GM13976 (cell line): ENCODE measurements at regions not wholly inside any gene's neighbourhood (a gene's known extent, or its start where the extent isn't known, plus 50 kb on each side); places are given as distances from the start of the nearest gene placed in this dataset.

Experiments
- DNase-seq: peaks from one replicate; pipeline ENCODE4 v3.0.0; 2012; ENCODE audit warnings: low spot score
- in situ Hi-C: fragments of 300-500 bp; cut with MboI; formaldehyde crosslinking; loops from one replicate; pipeline ENCODE4 v1.12.0; 2022; ENCODE audit warnings: low sequenced_read_pairs, mixed read lengths, inconsistent platforms; ENCODE audit not compliant: unreplicated experiment
- TF ChIP-seq, protein P1 (sequence below): IDR thresholded peaks from 2 replicates; pipeline ENCODE4 v1.5.1; 2012; ENCODE audit warnings: borderline replicate concordance, mild to moderate bottlenecking; ENCODE audit not compliant: insufficient read depth; ENCODE audit errors: extremely low read depth, missing control alignments, control extremely low read depth

DNA sequence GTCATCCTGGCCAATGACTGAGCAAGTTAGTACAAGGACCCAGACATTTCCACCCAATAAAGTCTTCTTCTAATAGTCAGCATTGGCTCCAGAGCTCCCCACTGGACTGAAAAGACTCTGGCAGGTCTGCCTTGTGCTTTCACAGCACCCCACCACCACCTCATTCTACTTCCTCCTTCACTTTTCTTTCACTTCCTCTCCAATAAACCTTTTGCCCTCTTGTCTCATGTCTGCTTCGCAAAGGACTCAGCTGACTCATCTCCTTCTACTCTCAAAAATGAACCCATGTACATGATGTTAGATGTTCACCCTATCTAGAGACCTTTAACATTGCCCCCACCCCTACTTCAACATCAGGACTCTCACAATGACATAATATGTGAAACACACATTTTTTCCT lies 181.0 kb upstream of the PPP2R3A start:
- in situ Hi-C loops: no loop called here
- TF ChIP-seq, protein P1, sequence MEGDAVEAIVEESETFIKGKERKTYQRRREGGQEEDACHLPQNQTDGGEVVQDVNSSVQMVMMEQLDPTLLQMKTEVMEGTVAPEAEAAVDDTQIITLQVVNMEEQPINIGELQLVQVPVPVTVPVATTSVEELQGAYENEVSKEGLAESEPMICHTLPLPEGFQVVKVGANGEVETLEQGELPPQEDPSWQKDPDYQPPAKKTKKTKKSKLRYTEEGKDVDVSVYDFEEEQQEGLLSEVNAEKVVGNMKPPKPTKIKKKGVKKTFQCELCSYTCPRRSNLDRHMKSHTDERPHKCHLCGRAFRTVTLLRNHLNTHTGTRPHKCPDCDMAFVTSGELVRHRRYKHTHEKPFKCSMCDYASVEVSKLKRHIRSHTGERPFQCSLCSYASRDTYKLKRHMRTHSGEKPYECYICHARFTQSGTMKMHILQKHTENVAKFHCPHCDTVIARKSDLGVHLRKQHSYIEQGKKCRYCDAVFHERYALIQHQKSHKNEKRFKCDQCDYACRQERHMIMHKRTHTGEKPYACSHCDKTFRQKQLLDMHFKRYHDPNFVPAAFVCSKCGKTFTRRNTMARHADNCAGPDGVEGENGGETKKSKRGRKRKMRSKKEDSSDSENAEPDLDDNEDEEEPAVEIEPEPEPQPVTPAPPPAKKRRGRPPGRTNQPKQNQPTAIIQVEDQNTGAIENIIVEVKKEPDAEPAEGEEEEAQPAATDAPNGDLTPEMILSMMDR: no peak
- DNase-seq: peak; percentile 20

DNA sequence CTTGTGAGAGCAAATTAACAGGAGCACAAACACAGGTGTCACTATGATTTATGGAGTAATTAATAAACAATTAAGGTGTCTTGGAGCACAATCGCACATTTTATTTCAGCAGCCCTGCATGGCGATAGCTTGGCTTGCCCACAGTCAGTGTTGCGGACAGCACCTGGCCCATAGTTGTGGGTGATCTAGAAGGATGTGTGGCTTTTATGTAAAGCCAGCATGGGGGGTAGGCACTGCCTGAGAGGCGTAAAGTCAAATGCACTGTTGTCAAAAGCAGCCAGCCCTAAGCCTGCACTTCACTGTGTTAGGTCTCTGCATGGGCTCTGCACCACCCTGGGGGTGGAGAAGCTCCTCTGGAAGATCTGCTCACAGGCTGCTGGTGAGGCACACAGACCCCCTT lies 177.4 kb upstream of the PPP2R3A start:
- TF ChIP-seq, protein P1: no peak
- in situ Hi-C loops: no loop called here
- DNase-seq: no peak

DNA sequence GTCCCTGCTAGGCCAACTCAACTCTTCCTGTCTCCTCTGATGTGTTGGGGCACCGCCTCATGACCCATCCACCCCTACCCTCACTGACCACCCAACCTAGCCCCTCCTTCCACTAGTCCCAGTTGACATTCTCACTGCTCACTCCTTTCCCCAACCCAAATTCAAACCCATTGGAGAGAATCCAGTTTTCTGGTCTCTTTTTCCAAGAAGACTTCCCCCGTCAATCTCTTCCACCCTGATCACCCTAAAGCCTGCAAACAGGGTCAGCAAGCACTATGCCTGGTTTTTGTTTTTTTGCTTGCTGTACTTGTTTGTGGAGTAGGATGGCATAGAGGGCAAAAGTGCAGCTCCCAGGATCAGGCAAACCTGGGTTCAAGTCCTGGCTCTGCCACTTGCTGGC lies 176.6 kb upstream of the PPP2R3A start:
- no peak for DNase-seq
- in situ Hi-C loops: no loop called here
- TF ChIP-seq, protein P1: no peak

DNA sequence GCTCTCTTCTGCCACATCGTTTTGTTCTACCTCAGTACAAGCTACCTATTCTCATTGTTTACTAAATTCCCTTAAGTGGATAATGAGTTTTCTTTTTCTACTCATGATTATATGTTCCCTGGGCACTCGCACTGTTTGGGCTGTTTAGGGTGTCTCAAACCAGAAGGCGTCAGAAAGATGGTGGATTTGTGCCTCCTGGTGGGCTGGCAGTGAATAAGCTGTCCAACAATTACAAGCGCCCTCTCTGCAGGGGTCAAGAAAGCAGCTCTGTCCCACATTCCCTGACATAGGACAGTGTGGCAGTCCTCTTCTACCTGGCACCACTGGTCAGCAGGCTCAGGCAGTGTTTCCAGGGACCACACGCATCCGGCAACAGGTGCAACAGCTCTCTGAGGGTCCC lies 173.4 kb upstream of the PPP2R3A start:
- in situ Hi-C loops: no loop called here
- DNase-seq: no peak
- TF ChIP-seq, protein P1: no peak

DNA sequence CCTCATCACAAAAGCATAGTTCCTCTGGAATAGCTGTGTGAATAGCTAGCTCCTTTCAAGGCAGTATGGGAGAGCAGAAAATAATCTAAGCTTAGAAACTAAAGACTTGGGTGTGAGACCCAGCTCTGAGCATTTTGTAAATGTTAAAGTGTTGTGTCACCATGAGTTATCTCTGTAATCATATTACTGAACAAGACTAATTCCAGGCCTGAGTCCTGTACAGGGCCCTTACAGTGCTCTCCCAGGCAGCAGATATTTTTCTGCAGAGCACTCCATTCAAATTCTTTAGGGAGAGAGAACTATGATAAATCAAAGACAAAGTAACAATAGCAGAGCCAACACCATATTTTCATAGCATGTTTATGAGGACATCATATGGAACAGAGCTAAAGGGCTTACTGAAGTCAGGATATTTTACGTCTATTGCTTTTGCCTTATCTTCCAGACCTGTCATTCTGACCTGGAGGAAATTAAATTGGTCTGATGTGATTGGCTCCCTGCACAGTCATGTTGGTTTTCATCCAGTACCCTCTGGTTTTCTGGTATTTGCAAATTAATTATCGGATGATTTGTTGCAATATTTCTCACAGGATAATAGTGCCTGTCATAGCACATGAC lies 172.6 kb upstream of the PPP2R3A start:
- in situ Hi-C loops: no loop called here
- no peak for DNase-seq
- TF ChIP-seq, protein P1: no peak

DNA sequence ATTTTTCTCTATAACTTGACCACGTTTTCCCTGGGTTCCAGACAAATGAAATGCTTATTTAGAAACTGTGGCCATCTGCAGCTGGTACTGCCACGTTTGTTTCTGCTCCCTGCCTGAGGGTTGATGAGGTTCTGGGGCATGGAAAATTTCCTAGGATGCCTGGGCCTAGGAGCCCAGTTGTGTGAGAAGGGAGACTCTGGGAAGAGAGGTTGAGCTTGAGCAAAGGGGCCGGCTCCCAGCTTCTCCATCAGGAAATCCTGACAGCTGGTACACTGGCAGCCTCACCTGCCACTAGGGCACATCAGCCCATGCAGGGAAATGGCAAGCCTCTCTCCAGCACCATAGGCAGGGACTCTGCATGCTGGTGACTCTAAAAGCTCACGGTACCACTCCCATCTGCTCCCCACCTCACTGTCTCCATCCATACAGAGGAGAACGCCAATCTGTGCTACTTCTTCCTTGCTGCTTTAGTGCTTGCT lies 165.4 kb upstream of the PPP2R3A start:
- TF ChIP-seq, protein P1: no peak
- in situ Hi-C loops: no loop called here
- no peak for DNase-seq

DNA sequence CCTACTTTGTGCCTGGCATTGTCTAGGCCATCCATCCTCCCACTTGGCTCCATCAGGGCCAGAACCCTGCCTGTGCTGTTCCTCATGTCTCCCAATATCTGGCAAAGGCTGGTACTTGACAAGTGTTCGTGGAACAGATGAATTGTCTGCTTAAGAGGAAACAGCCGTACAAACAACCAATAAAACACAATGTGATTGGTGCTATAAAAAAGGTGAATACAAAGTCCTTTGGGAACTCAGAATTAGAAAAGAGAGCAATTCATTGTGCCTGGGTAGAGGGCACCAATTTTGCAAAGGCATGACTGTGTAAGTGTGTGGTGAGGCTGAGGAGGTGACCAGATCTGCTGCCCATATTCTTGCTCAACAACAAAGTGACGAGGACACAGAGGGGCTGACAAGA lies 164.5 kb upstream of the PPP2R3A start:
- in situ Hi-C loops: no loop called here
- no peak for DNase-seq
- TF ChIP-seq, protein P1: no peak
